ENCODE measurements at regions not wholly inside any gene's neighbourhood (a gene's known extent, or its start where the extent isn't known, plus 50 kb on each side); places are given as distances from the start of the nearest gene placed in this dataset.

DNA sequence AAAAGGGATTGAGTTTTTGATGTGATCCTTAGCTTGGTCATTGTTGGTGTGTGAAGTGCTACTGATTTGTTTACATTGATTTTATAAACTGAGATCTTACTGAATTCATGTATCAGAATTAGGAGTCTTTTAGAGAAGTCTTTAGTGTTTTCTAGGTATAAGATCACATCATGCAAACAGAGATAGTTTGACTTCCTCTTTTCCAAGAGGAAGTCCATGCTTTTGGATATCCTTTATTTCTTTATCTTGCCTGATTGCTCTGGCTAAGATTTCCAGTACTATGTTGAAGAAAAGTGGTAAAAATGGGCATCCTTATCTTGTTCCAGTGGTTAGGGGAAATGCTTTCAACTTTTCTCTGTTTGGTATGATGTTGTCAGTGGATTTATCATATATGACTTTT is 561.2 kb upstream of the SLITRK1 start:
- H3K4me3 ChIP-seq (ENCODE audit: low read depth, low read length) = no peak overlapping the region
- DNase-seq (ENCODE audit: low read depth) = no peak
- TF ChIP-seq, protein P1, sequence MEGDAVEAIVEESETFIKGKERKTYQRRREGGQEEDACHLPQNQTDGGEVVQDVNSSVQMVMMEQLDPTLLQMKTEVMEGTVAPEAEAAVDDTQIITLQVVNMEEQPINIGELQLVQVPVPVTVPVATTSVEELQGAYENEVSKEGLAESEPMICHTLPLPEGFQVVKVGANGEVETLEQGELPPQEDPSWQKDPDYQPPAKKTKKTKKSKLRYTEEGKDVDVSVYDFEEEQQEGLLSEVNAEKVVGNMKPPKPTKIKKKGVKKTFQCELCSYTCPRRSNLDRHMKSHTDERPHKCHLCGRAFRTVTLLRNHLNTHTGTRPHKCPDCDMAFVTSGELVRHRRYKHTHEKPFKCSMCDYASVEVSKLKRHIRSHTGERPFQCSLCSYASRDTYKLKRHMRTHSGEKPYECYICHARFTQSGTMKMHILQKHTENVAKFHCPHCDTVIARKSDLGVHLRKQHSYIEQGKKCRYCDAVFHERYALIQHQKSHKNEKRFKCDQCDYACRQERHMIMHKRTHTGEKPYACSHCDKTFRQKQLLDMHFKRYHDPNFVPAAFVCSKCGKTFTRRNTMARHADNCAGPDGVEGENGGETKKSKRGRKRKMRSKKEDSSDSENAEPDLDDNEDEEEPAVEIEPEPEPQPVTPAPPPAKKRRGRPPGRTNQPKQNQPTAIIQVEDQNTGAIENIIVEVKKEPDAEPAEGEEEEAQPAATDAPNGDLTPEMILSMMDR (IDR thresholded peaks at IDR 0.05; ENCODE audit: insufficient read depth, low read depth, low read length, missing control alignments) = no peak

DNA sequence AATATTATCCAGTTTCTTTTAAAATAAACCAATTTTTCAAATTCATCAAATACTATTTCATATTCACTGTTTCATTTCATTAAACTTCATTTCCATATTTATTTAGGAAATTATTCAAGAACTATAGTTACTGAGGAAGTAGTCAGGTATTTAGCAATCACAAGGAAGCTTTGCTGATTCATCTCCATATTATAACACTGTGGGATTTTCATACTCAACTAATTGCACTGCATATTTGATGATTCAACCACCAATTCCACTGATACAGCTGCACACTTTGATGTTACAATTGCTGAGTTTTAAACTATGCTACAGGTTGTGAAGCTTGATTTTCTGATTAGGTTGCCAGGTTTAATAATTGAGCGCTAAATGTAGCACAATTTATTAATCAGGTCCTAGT is 556.8 kb upstream of the SLITRK1 start:
- TF ChIP-seq, protein P1 (IDR thresholded peaks at IDR 0.05; ENCODE audit: insufficient read depth, low read depth, low read length, missing control alignments) = no peak
- H3K4me3 ChIP-seq (ENCODE audit: low read depth, low read length) = no peak overlapping the region
- no peak for DNase-seq (ENCODE audit: low read depth)

DNA sequence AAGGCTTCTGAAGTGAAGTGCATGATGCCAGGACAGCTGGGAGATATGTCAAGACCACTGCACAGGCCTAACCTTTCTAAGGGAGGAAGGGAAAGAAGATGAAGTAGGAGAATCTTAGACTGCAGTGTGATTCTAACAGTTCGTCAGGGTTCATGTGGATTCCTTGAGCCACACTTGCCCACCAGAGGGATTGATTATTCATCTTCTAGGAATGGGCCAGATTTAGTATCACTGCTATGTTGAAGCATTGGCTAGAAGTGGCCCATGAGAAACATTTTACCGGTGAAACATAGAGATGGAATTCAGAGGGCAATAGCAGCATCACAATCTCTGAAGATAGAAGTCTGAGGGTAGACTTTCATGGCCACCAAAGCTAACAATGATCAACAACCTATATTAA is 550.8 kb upstream of the SLITRK1 start:
- no peak for DNase-seq (ENCODE audit: low read depth)
- TF ChIP-seq, protein P1 (IDR thresholded peaks at IDR 0.05; ENCODE audit: insufficient read depth, low read depth, low read length, missing control alignments) = no peak
- H3K4me3 ChIP-seq (ENCODE audit: low read depth, low read length) = no peak overlapping the region

DNA sequence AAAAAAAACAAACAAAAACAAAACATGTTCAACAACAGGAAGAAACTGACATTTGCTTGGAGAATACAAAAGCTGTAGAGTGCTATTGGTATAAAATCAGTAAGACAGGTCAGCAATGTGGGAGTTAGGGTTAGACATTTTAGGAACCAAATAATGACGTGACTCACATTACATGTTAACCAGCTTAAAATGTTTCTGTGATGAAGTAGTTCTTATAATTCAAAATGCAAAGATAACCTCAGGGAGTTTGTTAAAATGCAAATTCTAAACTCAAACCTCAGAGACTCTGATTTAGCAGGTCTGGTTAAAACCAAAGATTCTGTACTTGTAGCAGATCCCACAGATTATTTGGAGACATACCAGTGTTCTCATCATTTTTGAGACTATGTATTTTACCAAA is 549.4 kb upstream of the SLITRK1 start:
- no peak for DNase-seq (ENCODE audit: low read depth)
- TF ChIP-seq, protein P1 (IDR thresholded peaks at IDR 0.05; ENCODE audit: insufficient read depth, low read depth, low read length, missing control alignments) = no peak
- H3K4me3 ChIP-seq (ENCODE audit: low read depth, low read length) = no peak overlapping the region

DNA sequence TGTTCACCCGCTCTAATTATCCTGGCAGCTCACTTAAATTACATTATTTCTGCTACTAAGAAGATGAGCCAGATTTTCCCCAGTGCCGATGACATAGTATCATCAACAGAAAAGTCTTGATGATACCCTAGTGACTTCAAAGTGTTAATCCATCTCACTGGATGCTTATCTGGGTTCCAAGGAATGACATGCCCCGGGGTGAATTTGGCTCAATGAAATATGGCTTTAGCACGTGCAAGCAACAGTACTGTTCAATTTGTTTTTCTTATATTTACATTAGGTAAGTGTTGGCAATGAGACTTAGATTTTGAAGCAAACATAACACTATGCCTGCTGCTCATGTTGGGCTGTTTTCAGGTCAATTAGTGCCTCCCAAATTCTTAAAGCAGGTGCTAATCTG is 548.2 kb upstream of the SLITRK1 start:
- no peak for DNase-seq (ENCODE audit: low read depth)
- TF ChIP-seq, protein P1 (IDR thresholded peaks at IDR 0.05; ENCODE audit: insufficient read depth, low read depth, low read length, missing control alignments) = no peak
- H3K4me3 ChIP-seq (ENCODE audit: low read depth, low read length) = no peak overlapping the region

DNA sequence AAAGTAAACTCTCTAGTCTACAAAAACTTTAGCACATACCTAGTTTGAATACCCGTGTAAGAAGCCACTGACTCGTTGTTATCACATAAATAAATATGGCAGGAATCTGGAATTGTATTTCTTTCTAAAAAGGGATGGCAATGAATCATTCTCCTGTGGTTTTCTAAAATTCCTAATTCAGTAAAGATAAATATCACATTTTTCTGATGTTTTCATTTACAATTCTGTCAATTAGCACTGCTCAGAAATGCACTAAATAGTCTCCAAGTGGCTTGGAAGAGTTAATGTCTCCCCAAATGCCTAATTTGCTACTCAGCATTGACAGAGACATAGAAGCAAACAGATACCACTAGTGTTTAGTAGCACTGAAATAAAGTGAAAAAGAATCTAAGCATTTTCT is 547.7 kb upstream of the SLITRK1 start:
- no peak for DNase-seq (ENCODE audit: low read depth)
- H3K4me3 ChIP-seq (ENCODE audit: low read depth, low read length) = no peak overlapping the region
- TF ChIP-seq, protein P1 (IDR thresholded peaks at IDR 0.05; ENCODE audit: insufficient read depth, low read depth, low read length, missing control alignments) = no peak

DNA sequence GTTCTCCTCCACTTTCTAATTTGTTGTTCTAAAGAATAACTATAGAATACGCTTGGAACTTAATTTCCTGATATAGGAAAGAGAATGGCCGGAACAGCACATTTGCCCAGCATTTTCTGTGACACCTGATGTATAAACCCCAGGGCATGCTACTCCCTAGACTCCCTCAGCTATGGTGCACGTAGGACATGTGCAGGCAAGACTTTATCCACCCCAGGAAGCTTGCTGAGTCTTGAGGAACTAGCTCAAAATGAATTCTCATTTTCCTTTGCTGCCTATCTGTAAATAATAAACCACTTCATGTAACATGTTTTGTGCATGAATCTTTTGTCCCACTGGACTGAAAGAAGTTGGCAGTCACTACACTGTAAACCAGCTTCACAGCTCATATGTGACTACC is 535.8 kb upstream of the SLITRK1 start:
- no peak for DNase-seq (ENCODE audit: low read depth)
- no peak overlapping the region for H3K4me3 ChIP-seq (ENCODE audit: low read depth, low read length)
- TF ChIP-seq, protein P1 (IDR thresholded peaks at IDR 0.05; ENCODE audit: insufficient read depth, low read depth, low read length, missing control alignments) = no peak

Measured in GM12865 (cell line).